Mucosa of rectum (tissue), 2 donors: ENCODE measurements at regions not wholly inside any gene's neighbourhood (a gene's known extent, or its start where the extent isn't known, plus 50 kb on each side); places are given as distances from the start of the nearest gene placed in this dataset.

Experiments used
- H3K27ac ChIP-seq, 2 donors: one replicate each; pipeline ENCODE4 v1.7.0; 2013; ENCODE audit warnings: inconsistent platforms in 2 of 2, low read depth in 2 of 2, low read length in 2 of 2
- H3K27me3 ChIP-seq, 2 donors: one replicate each; pipeline ENCODE4 v1.7.0; 2013; ENCODE audit warnings: low read length in 2 of 2; ENCODE audit not compliant: control insufficient read depth in 2 of 2, insufficient read depth in 2 of 2
- H3K36me3 ChIP-seq, 2 donors: one replicate each; pipeline ENCODE4 v1.7.0; 2013; ENCODE audit warnings: low read length in 2 of 2; ENCODE audit not compliant: control insufficient read depth in 2 of 2, insufficient read depth in 2 of 2
- H3K4me1 ChIP-seq, 2 donors: one replicate each; pipeline ENCODE4 v1.7.0; 2013; ENCODE audit warnings: low read length in 2 of 2, mild to moderate bottlenecking in 1 of 2; ENCODE audit not compliant: control insufficient read depth in 2 of 2, insufficient read depth in 2 of 2
- H3K4me3 ChIP-seq, 2 donors: one replicate each; pipeline ENCODE4 v1.7.0; 2013; ENCODE audit warnings: low read length in 2 of 2
- H3K9ac ChIP-seq, 2 donors: one replicate each; pipeline ENCODE4 v1.7.0; 2013; ENCODE audit warnings: low read length in 2 of 2, low read depth in 1 of 2, mild to moderate bottlenecking in 1 of 2
- H3K9me3 ChIP-seq, 2 donors: one replicate each; pipeline ENCODE4 v1.7.0; 2013; ENCODE audit warnings: low read length in 2 of 2; ENCODE audit not compliant: control insufficient read depth in 2 of 2
- donor health status: healthy.
- donor health status: Normal muscosa, but diverticular disease.

- Histone ChIP-seq H3K36me3 (no peaks in the 10 kb centered on the region), H3K4me3 (no peak overlapping the region), H3K27me3 (no peaks in the 10 kb centered on the region), H3K9ac (no peak overlapping the region), H3K9me3 (no peaks in the 10 kb centered on the region), H3K4me1 (no peaks in the 10 kb centered on the region), H3K27ac (no peak overlapping the region)
These were observed 119.0 kb downstream of the ARL4C start for GRCh38 chr2:234377761-234378391.

DNA sequence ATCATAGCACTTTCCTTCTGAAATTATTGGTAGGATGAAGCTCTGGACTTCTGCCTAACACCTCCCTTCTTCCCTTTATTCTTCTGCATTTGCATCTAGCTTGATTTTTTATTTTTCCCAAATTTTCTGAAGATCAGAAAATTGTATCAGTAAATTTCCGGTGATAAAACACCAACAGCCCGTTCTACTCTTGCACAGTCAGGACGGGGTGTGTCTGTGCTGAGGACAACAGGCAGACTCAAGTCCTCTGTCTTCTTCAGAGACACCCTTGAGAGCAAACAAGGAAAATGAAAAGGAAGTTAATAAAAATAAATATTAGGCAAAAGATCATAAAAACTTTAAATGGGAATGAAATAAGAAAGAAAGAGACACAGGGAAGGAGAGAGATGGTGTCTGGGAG, 120.7 kb downstream of the ARL4C start:
- H3K9ac ChIP-seq: no peak overlapping the region
- no peaks in the 10 kb centered on the region for H3K9me3 ChIP-seq
- no peaks in the 10 kb centered on the region for H3K27me3 ChIP-seq
- H3K27ac ChIP-seq: no peak overlapping the region
- no peaks in the 10 kb centered on the region for H3K36me3 ChIP-seq
- H3K4me1 ChIP-seq: no peaks in the 10 kb centered on the region
- H3K4me3 ChIP-seq: no peak overlapping the region

- no peaks in the 10 kb centered on the region for H3K4me1 ChIP-seq
- no peak overlapping the region for H3K27ac ChIP-seq
- H3K36me3 ChIP-seq: no peaks in the 10 kb centered on the region
- H3K27me3 ChIP-seq: no peaks in the 10 kb centered on the region
- no peak overlapping the region for H3K9ac ChIP-seq
- H3K4me3 ChIP-seq: no peak overlapping the region
- no peaks in the 10 kb centered on the region for H3K9me3 ChIP-seq
These were observed 121.6 kb downstream of the ARL4C start for GRCh38 chr2:234375176-234375880.

DNA sequence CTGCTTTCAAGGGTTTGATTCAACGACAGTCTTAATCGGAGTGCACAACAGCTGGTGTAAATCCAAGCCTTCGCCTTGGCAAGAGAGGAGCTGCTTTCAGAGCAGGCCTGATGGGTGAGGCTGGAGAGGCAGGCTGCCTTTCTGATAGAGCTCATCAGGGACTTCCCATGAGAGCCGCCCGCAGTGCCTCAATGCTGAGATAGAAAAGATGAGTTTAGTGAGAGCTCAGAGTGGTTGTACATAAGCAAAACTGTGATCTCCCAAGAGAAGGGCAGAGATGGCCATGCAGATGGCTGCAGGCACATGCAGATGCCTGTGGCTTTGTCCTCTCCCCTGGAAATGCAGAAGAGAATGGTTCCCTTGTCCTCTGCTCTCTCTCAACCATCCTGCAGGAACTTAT, 122.1 kb downstream of the ARL4C start:
- Histone ChIP-seq H3K36me3 (no peaks in the 10 kb centered on the region), H3K9ac (peak overlapping the region in 1 of 2 donors; percentile 2), H3K4me3 (no peak overlapping the region), H3K27me3 (no peaks in the 10 kb centered on the region), H3K27ac (no peak overlapping the region), H3K9me3 (no peaks in the 10 kb centered on the region), H3K4me1 (no peaks in the 10 kb centered on the region)

GRCh38 chr2:234374150-234374508, 122.8 kb downstream of the ARL4C start:
- Histone ChIP-seq H3K27ac (no peak overlapping the region), H3K4me3 (no peak overlapping the region), H3K4me1 (no peaks in the 10 kb centered on the region), H3K9ac (no peak overlapping the region), H3K27me3 (no peaks in the 10 kb centered on the region), H3K9me3 (no peaks in the 10 kb centered on the region), H3K36me3 (no peaks in the 10 kb centered on the region)

DNA sequence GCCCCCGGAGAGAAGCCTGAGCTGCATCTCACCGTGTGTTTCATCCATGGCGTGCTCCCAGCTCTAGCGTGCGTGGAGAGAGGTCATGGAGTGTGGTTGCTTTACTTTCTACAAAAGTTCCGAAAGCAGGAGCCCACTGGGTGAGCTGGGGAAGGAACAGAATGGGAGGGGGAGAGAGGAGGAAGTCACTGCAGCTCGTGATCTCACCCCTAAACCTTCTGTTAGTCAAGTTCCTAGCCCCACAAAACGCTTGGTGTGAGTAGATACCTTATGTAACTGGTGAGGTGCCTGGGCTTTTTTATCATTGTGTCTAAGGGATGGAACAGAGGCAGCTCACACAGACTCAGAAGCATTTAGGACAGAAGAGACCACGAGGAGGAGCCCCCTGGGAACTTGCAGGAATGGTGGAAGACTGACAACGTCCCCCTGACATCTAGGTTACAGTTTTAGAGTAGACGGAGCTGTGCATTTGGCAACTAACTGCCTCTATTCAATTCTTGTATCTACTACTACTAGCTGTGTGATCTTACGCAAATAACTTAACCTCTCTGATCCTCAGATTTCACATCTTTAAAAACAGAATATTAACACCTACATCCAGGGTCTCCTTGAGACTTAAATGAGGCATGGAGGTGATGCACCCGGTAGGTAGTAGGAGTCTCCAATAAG, 123.3 kb downstream of the ARL4C start:
- Histone ChIP-seq H3K9me3 (no peaks in the 10 kb centered on the region), H3K9ac (no peak overlapping the region), H3K27me3 (no peaks in the 10 kb centered on the region), H3K4me1 (peaks cover 0 to 2% of the 10 kb centered on the region in 2 donors), H3K27ac (no peak overlapping the region), H3K36me3 (no peaks in the 10 kb centered on the region), H3K4me3 (no peak overlapping the region)

GRCh38 chr2:234373060-234373459, 123.8 kb downstream of the ARL4C start:
- H3K36me3 ChIP-seq: no peaks in the 10 kb centered on the region
- peaks cover 0 to 7% of the 10 kb centered on the region in 2 donors for H3K4me1 ChIP-seq
- H3K27me3 ChIP-seq: no peaks in the 10 kb centered on the region
- no peak overlapping the region for H3K9ac ChIP-seq
- no peak overlapping the region for H3K27ac ChIP-seq
- no peak overlapping the region for H3K4me3 ChIP-seq
- no peaks in the 10 kb centered on the region for H3K9me3 ChIP-seq

- H3K4me3 ChIP-seq: no peak overlapping the region
- H3K36me3 ChIP-seq: no peaks in the 10 kb centered on the region
- H3K9ac ChIP-seq: no peak overlapping the region
- H3K27ac ChIP-seq: no peak overlapping the region
- no peaks in the 10 kb centered on the region for H3K27me3 ChIP-seq
- H3K4me1 ChIP-seq: peaks cover 0 to 13% of the 10 kb centered on the region in 2 donors
- H3K9me3 ChIP-seq: no peaks in the 10 kb centered on the region
These were observed 124.4 kb downstream of the ARL4C start for GRCh38 chr2:234372506-234372905.

DNA sequence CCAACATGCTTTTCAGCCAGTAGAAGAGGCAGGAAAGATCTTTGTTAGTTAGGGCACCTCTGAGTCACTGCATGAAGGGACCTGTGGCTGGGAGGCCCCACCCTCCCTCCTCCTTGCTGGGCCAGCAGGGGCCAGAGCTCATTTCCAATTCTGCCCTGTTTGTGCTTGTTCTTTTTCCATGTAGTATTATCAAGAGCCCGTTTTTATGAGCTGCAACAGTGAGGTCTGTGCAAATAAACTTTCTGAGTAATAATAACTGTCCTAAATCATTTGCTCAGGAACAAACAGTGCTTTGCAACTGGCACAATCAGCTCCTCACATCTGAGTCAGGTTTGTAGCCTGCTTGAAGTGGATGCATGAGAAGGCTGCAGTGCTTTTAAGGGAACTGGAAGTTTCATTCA, 128.0 kb downstream of the ARL4C start:
- H3K27ac ChIP-seq: peak overlapping the region; percentile 26 to 44
- H3K27me3 ChIP-seq: no peaks in the 10 kb centered on the region
- no peak overlapping the region for H3K9ac ChIP-seq
- H3K4me3 ChIP-seq: no peak overlapping the region
- no peaks in the 10 kb centered on the region for H3K9me3 ChIP-seq
- H3K4me1 ChIP-seq: peaks cover 0 to 14% of the 10 kb centered on the region in 2 donors
- H3K36me3 ChIP-seq: no peaks in the 10 kb centered on the region

DNA sequence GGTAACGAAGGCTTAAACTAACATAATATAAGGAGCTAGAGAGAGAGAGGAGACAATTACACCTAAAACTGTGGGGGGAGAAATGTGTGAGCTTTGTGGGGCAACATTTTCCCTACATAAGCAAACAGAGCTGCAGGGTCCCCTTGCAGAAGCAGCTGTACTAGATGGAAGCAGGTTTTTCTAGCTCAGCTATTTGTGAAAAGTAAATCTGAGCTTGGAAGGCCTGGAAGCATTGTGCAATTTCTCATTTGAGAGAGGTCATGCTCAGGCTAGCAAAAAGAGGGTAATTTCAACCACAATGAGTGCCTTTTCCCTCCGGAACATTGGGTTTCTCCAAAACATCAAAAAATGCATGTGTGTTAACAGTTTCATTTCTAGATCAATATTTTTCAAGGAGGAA, 130.0 kb downstream of the ARL4C start:
- Histone ChIP-seq H3K9ac (no peak overlapping the region), H3K4me1 (peaks cover 0 to 14% of the 10 kb centered on the region in 2 donors), H3K36me3 (no peaks in the 10 kb centered on the region), H3K9me3 (no peaks in the 10 kb centered on the region), H3K27ac (no peak overlapping the region), H3K27me3 (no peaks in the 10 kb centered on the region), H3K4me3 (no peak overlapping the region)
